CD14-positive monocyte (primary cell): ENCODE measurements at regions not wholly inside any gene's neighbourhood (a gene's known extent, or its start where the extent isn't known, plus 50 kb on each side); places are given as distances from the start of the nearest gene placed in this dataset.

ENCODE experiments used
- DNase-seq, 3 donors: peaks; one replicate each; pipeline ENCODE4 v3.0.0-alpha.2; 2011 to 2022
- H2AFZ ChIP-seq: 2 replicates; pipeline ENCODE4 v1.6.0; 2012; ENCODE audit warnings: mild to moderate bottlenecking, low read depth, low read length, inconsistent platforms; ENCODE audit not compliant: insufficient read depth, poor library complexity, severe bottlenecking
- H3K27ac ChIP-seq, 2 donors: 1 replicate in 1 of 2; 2 replicates in 1 of 2; pipeline ENCODE4 v1.5.1; 2012 to 2013; ENCODE audit warnings: low read length in 2 of 2, control low read depth in 1 of 2, inconsistent platforms in 1 of 2, low read depth in 1 of 2, mild to moderate bottlenecking in 1 of 2
- H3K27me3 ChIP-seq, 2 donors: one replicate each; pipeline versions ENCODE4 v1.6.0 to v1.6.1; 2011 to 2013; ENCODE audit warnings: low read length in 2 of 2; ENCODE audit not compliant: control insufficient read depth in 2 of 2, insufficient read depth in 2 of 2
- H3K36me3 ChIP-seq, 2 donors: replicated peaks in 1 of 2; 1 replicate in 1 of 2; 2 replicates in 1 of 2; pipeline versions ENCODE4 v1.5.1 to v1.6.1; 2012 to 2013; ENCODE audit warnings: low read length in 2 of 2, control low read depth in 1 of 2, inconsistent platforms in 1 of 2, mild to moderate bottlenecking in 1 of 2; ENCODE audit not compliant: insufficient read depth in 2 of 2, control insufficient read depth in 1 of 2
- H3K4me1 ChIP-seq, 2 donors: 1 replicate in 1 of 2; 2 replicates in 1 of 2; pipeline versions ENCODE4 v1.5.1 to v1.6.1; 2012 to 2013; ENCODE audit warnings: low read length in 2 of 2, control low read depth in 1 of 2, inconsistent platforms in 1 of 2, mild to moderate bottlenecking in 1 of 2, moderate library complexity in 1 of 2; ENCODE audit not compliant: insufficient read depth in 2 of 2, control insufficient read depth in 1 of 2
- H3K4me2 ChIP-seq: replicated peaks from 2 replicates; pipeline ENCODE3; 2012; ENCODE audit warnings: low read length, moderate library complexity, mild to moderate bottlenecking; ENCODE audit not compliant: poor library complexity, severe bottlenecking; ENCODE audit errors: extremely low read depth
- H3K4me3 ChIP-seq, 3 experiments: fragments of 200-600 bp in 1 of 3; sonication (generic) in 1 of 3; replicated peaks in 1 of 3; 1 replicate in 2 of 3; 2 replicates in 1 of 3; pipeline ENCODE4 v1.5.1; 2011 to 2013; ENCODE audit warnings: low read length in 3 of 3, mild to moderate bottlenecking in 3 of 3, control low read depth in 2 of 3, low read depth in 2 of 3, inconsistent platforms in 1 of 3, moderate library complexity in 1 of 3
- H3K79me2 ChIP-seq: 2 replicates; pipeline ENCODE4 v1.6.0; 2012; ENCODE audit warnings: mild to moderate bottlenecking, control low read depth, inconsistent platforms, low read length, moderate library complexity; ENCODE audit not compliant: insufficient read depth
- H3K9ac ChIP-seq: 2 replicates; pipeline ENCODE4 v1.6.0; 2017; ENCODE audit warnings: low read length, mild to moderate bottlenecking; ENCODE audit not compliant: insufficient read depth, poor library complexity, severe bottlenecking
- H3K9me3 ChIP-seq, 2 donors: replicated peaks in 1 of 2; 1 replicate in 1 of 2; 2 replicates in 1 of 2; pipeline versions ENCODE4 v1.5.1 to v1.6.1; 2012 to 2013; ENCODE audit warnings: low read length in 2 of 2, control low read depth in 1 of 2; ENCODE audit not compliant: control insufficient read depth in 1 of 2, insufficient read depth in 1 of 2
- H4K20me1 ChIP-seq: 2 replicates; pipeline ENCODE4 v1.6.0; 2012; ENCODE audit warnings: mild to moderate bottlenecking, low read length, control low read depth, moderate library complexity; ENCODE audit not compliant: insufficient read depth
- H3K27ac Mint-ChIP-seq, 7 donors: one replicate each; pipeline ENCODE4 v1.8.0; 2020; ENCODE audit warnings: mild to moderate bottlenecking in 7 of 7, mixed read lengths in 7 of 7, moderate library complexity in 6 of 7, inconsistent platforms in 2 of 7
- H3K27me3 Mint-ChIP-seq, 3 donors: one replicate each; pipeline ENCODE4 v1.8.0; 2021 to 2022; ENCODE audit warnings: low read depth in 3 of 3, mild to moderate bottlenecking in 3 of 3, mixed read lengths in 3 of 3, moderate library complexity in 3 of 3, inconsistent platforms in 1 of 3
- H3K36me3 Mint-ChIP-seq, 2 donors: one replicate each; pipeline ENCODE4 v1.8.0; 2020; ENCODE audit warnings: mixed read lengths in 2 of 2, inconsistent platforms in 1 of 2, mild to moderate bottlenecking in 1 of 2
- H3K4me1 Mint-ChIP-seq: one replicate; pipeline ENCODE4 v1.8.0; 2020; ENCODE audit warnings: mild to moderate bottlenecking, mixed read lengths
- H3K4me3 Mint-ChIP-seq, 2 donors: one replicate each; pipeline ENCODE4 v1.8.0; 2020; ENCODE audit warnings: mild to moderate bottlenecking in 2 of 2, mixed read lengths in 2 of 2, moderate library complexity in 1 of 2
- H3K9me3 Mint-ChIP-seq, 7 donors: one replicate each; pipeline ENCODE4 v1.8.0; 2020 to 2022; ENCODE audit warnings: mixed read lengths in 7 of 7, mild to moderate bottlenecking in 6 of 7, moderate library complexity in 6 of 7, inconsistent platforms in 2 of 7
- CTCF ChIP-seq: fragments of 200-600 bp; IDR thresholded peaks from one replicate; pipeline ENCODE4 v1.8.0; 2022; ENCODE audit warnings: antibody characterized with exemption, mild to moderate bottlenecking
- WGBS: methylation state at CpG from one replicate; pipeline ENCODE4 v1.1.5; 2013; ENCODE audit warnings: missing lambda C conversion rate; ENCODE audit not compliant: insufficient coverage; 5-methylcytosine and 5-hydroxymethylcytosine counted together
- intact Hi-C, 2 donors: fragments of 100-400 bp; cut with micrococcal nuclease; formaldehyde crosslinking; loops; one replicate each; pipeline versions ENCODE4 v1.15.0 to v1.15.1; 2023

GRCh38 chr1:166383137-166383536 lies 216.3 kb upstream of the FAM78B start:
- H3K27ac Mint-ChIP-seq, result no peak overlapping the region
- DNase-seq, result no peak
- Histone ChIP-seq H3K9ac (no peak overlapping the region), H3K27ac (no peak overlapping the region), H3K4me2 (no peak overlapping the region), H3K9me3 (no peaks in the 10 kb centered on the region), H3K4me1 (no peaks in the 10 kb centered on the region), H3K36me3 (no peaks in the 10 kb centered on the region), H3K4me3 (no peak overlapping the region), H3K79me2 (no peaks in the 10 kb centered on the region), H2AFZ (no peak overlapping the region), H3K27me3 (no peaks in the 10 kb centered on the region), H4K20me1 (no peaks in the 10 kb centered on the region)
- intact Hi-C loops, result no loop called here
- peaks cover 0 to 3% (median 0%) of the 10 kb centered on the region in 7 donors for H3K9me3 Mint-ChIP-seq
- TF ChIP-seq CTCF, result no peak
- H3K27me3 Mint-ChIP-seq, result peaks cover 0 to under 1% (median 0%) of the 10 kb centered on the region in 3 donors
- H3K4me1 Mint-ChIP-seq, result no peaks in the 10 kb centered on the region
- WGBS, result no CpG with 5 or more reads among the region's 2 CpGs
- H3K36me3 Mint-ChIP-seq, result no peaks in the 10 kb centered on the region
- H3K4me3 Mint-ChIP-seq, result no peak overlapping the region

GRCh38 chr1:166383635-166384346 lies 217.0 kb upstream of the FAM78B start:
- no peak overlapping the region for H3K27ac Mint-ChIP-seq
- no peak overlapping the region for H3K9ac ChIP-seq
- H3K9me3 Mint-ChIP-seq, result peaks cover 0 to 3% (median 0%) of the 10 kb centered on the region in 7 donors
- WGBS, result 73% methylated on average over 8 of the region's 9 CpGs
- intact Hi-C loops, result no loop called here
- no peaks in the 10 kb centered on the region for H3K9me3 ChIP-seq
- H3K4me3 Mint-ChIP-seq, result no peak overlapping the region
- H2AFZ ChIP-seq, result no peak overlapping the region
- no peak overlapping the region for H3K4me3 ChIP-seq
- H3K4me1 ChIP-seq, result no peaks in the 10 kb centered on the region
- no peaks in the 10 kb centered on the region for H3K36me3 ChIP-seq
- H3K27ac ChIP-seq, result no peak overlapping the region
- no peaks in the 10 kb centered on the region for H3K4me1 Mint-ChIP-seq
- peaks cover 0 to 2% (median 0%) of the 10 kb centered on the region in 3 donors for H3K27me3 Mint-ChIP-seq
- H4K20me1 ChIP-seq, result no peaks in the 10 kb centered on the region
- no peak for TF ChIP-seq CTCF
- no peak overlapping the region for H3K4me2 ChIP-seq
- no peaks in the 10 kb centered on the region for H3K36me3 Mint-ChIP-seq
- no peaks in the 10 kb centered on the region for H3K27me3 ChIP-seq
- DNase-seq, result no peak
- no peaks in the 10 kb centered on the region for H3K79me2 ChIP-seq
